ENCODE measurements at regions not wholly inside any gene's neighbourhood (a gene's known extent, or its start where the extent isn't known, plus 50 kb on each side); places are given as distances from the start of the nearest gene placed in this dataset.

DNA sequence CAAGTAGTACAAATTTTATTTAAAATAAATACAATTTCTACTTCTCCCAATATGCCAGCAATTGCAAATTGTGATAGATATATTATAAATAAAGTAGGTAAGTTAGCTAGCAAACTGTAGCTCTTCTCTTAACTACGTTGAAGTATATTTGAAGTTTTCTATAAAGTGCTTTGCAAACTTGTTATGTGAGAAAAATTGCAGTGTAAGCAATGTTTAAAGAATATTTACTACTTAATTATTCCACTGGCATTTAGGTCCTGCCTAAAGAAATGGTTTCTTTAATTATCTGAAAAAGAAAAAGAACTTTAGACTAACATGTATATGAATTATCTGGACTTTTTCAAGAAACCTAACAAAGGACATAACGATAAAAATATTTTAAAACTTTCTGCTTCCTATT is 1350.0 kb upstream of the CDH9 start:
- TF ChIP-seq POLR2A (IDR thresholded peaks at IDR 0.05) (no peak), EP300 (IDR thresholded peaks at IDR 0.05; ENCODE audit: low read depth) (no peak)
- TF ChIP-seq, protein P1, sequence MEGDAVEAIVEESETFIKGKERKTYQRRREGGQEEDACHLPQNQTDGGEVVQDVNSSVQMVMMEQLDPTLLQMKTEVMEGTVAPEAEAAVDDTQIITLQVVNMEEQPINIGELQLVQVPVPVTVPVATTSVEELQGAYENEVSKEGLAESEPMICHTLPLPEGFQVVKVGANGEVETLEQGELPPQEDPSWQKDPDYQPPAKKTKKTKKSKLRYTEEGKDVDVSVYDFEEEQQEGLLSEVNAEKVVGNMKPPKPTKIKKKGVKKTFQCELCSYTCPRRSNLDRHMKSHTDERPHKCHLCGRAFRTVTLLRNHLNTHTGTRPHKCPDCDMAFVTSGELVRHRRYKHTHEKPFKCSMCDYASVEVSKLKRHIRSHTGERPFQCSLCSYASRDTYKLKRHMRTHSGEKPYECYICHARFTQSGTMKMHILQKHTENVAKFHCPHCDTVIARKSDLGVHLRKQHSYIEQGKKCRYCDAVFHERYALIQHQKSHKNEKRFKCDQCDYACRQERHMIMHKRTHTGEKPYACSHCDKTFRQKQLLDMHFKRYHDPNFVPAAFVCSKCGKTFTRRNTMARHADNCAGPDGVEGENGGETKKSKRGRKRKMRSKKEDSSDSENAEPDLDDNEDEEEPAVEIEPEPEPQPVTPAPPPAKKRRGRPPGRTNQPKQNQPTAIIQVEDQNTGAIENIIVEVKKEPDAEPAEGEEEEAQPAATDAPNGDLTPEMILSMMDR (IDR thresholded peaks at IDR 0.05) = no peak
